B cell (primary cell): ENCODE measurements at regions not wholly inside any gene's neighbourhood (a gene's known extent, or its start where the extent isn't known, plus 50 kb on each side); places are given as distances from the start of the nearest gene placed in this dataset.

ENCODE experiments used
- ATAC-seq: fragments of 200-7000 bp; cut with Tn5 transposase; one replicate; pipeline ENCODE4 v1.10.0; 2021; ENCODE audit warnings: low read depth, mild to moderate bottlenecking, moderate number of reproducible peaks, moderate library complexity
- CTCF ChIA-PET: fragments of 350-600 bp; sonication (Branson Sonifier 250); formaldehyde crosslinking; loops from one replicate; lab custom pipeline; 2021; ENCODE audit warnings: antibody characterized with exemption, inconsistent platforms; lab: Charles Lee
- POLR2A ChIA-PET: fragments of 350-600 bp; sonication (Branson Sonifier 250); formaldehyde crosslinking; loops from one replicate; lab custom pipeline; 2021; ENCODE audit warnings: antibody characterized with exemption; lab: Charles Lee
- DNase-seq: peaks from one replicate; pipeline ENCODE4 v3.0.0; 2013
- H2AFZ ChIP-seq: 2 replicates; pipeline ENCODE4 v1.6.1; 2012; ENCODE audit warnings: mild to moderate bottlenecking, low read depth, low read length; ENCODE audit not compliant: insufficient read depth, poor library complexity, severe bottlenecking
- H3K27ac ChIP-seq, 2 donors: 1 replicate in 1 of 2; 2 replicates in 1 of 2; pipeline ENCODE4 v1.5.1; 2012 to 2013; ENCODE audit warnings: low read length in 2 of 2, mild to moderate bottlenecking in 2 of 2, moderate library complexity in 1 of 2
- H3K27me3 ChIP-seq, 4 experiments: fragments of 200-600 bp in 1 of 4; sonication (generic) in 1 of 4; replicated peaks in 1 of 4; 1 replicate in 2 of 4; 2 replicates in 2 of 4; pipeline versions ENCODE4 v1.6.1 to v1.7.0; 2013 to 2016; ENCODE audit warnings: low read length in 3 of 4, mild to moderate bottlenecking in 2 of 4, mixed read lengths in 1 of 4, moderate library complexity in 1 of 4; ENCODE audit not compliant: insufficient read depth in 4 of 4, control insufficient read depth in 3 of 4; ENCODE audit errors: control extremely low read depth in 1 of 4
- H3K36me3 ChIP-seq, 2 experiments: replicated peaks in 1 of 2; 1 replicate in 1 of 2; 2 replicates in 1 of 2; pipeline versions ENCODE4 v1.6.1 to v1.7.1; 2013; ENCODE audit warnings: low read length in 1 of 2; ENCODE audit not compliant: insufficient read depth in 2 of 2, control insufficient read depth in 1 of 2; ENCODE audit errors: control extremely low read depth in 1 of 2, extremely low read depth in 1 of 2
- H3K4me1 ChIP-seq, 2 donors: fragments of 200-600 bp in 1 of 2; sonication (generic) in 1 of 2; 1 replicate in 1 of 2; 2 replicates in 1 of 2; pipeline versions ENCODE4 v1.5.1 to v1.6.1; 2013 to 2017; ENCODE audit warnings: low read length in 2 of 2; ENCODE audit not compliant: control insufficient read depth in 2 of 2, insufficient read depth in 2 of 2
- H3K4me2 ChIP-seq: replicated peaks from 2 replicates; pipeline ENCODE3; 2012; ENCODE audit warnings: mild to moderate bottlenecking, low read depth, low read length; ENCODE audit not compliant: poor library complexity, severe bottlenecking
- H3K4me3 ChIP-seq, 5 experiments: fragments of 200-600 bp in 1 of 5; sonication (generic) in 1 of 5; 1 replicate in 3 of 5; 2 replicates in 2 of 5; pipeline versions ENCODE4 v1.5.1 to v1.7.0; 2011 to 2016; ENCODE audit warnings: low read length in 4 of 5, mild to moderate bottlenecking in 4 of 5, low read depth in 2 of 5, control low read depth in 1 of 5, moderate library complexity in 1 of 5; ENCODE audit not compliant: insufficient read depth in 1 of 5; ENCODE audit errors: control extremely low read depth in 1 of 5, extremely low read depth in 1 of 5
- H3K79me2 ChIP-seq: fragments of 200-600 bp; sonication (generic); one replicate; pipeline ENCODE4 v1.6.0; 2016; ENCODE audit warnings: low read length; ENCODE audit not compliant: control insufficient read depth, insufficient read depth
- H3K9ac ChIP-seq: fragments of 200-600 bp; sonication (generic); 2 replicates; pipeline ENCODE4 v1.6.1; 2017; ENCODE audit warnings: mild to moderate bottlenecking, low read length, moderate library complexity
- H3K9me3 ChIP-seq, 3 donors: one replicate each; pipeline versions ENCODE4 v1.6.1 to v1.7.1; 2013; ENCODE audit warnings: low read length in 2 of 3; ENCODE audit not compliant: control insufficient read depth in 2 of 3, insufficient read depth in 1 of 3; ENCODE audit errors: control extremely low read depth in 1 of 3
- H4K20me1 ChIP-seq: 2 replicates; pipeline ENCODE4 v1.6.0; 2012; ENCODE audit warnings: mild to moderate bottlenecking, low read length; ENCODE audit not compliant: insufficient read depth, control insufficient read depth, poor library complexity, severe bottlenecking
- H3K27ac Mint-ChIP-seq: one replicate; pipeline ENCODE4 v1.8.0; 2021; ENCODE audit warnings: mixed read lengths
- H3K27me3 Mint-ChIP-seq: one replicate; pipeline ENCODE4 v1.8.0; 2021; ENCODE audit warnings: mixed read lengths
- H3K4me1 Mint-ChIP-seq: one replicate; pipeline ENCODE4 v1.8.0; 2021; ENCODE audit warnings: mixed read lengths
- H3K4me3 Mint-ChIP-seq: one replicate; pipeline ENCODE4 v1.8.0; 2021; ENCODE audit warnings: mixed read lengths
- H3K9me3 Mint-ChIP-seq: one replicate; pipeline ENCODE4 v1.8.0; 2022; ENCODE audit warnings: mixed read lengths; ENCODE audit not compliant: insufficient read depth
- EZH2 ChIP-seq: IDR thresholded peaks from 2 replicates; pipeline ENCODE4 v1.6.1; 2012; ENCODE audit warnings: borderline replicate concordance, low read depth, mild to moderate bottlenecking, moderate library complexity, low read length; ENCODE audit not compliant: insufficient read depth, poor library complexity, severe bottlenecking
- WGBS: methylation state at CpG from one replicate; pipeline ENCODE4 v1.1.5; 2013; ENCODE audit warnings: missing lambda C conversion rate; ENCODE audit not compliant: insufficient coverage; 5-methylcytosine and 5-hydroxymethylcytosine counted together
- intact Hi-C: fragments of 100-400 bp; cut with micrococcal nuclease; formaldehyde crosslinking; loops from one replicate; pipeline ENCODE4 v1.10.0; 2022
- TF ChIP-seq, protein P1 (sequence below): fragments of 200-600 bp; IDR thresholded peaks from one replicate; pipeline ENCODE4 v1.8.0; 2022; ENCODE audit warnings: antibody characterized with exemption, mild to moderate bottlenecking

GRCh38 chr18:22728481-22729105 is 204.5 kb upstream of the RBBP8 start:
- no peaks in the 10 kb centered on the region for H3K4me1 Mint-ChIP-seq
- DNase-seq (no peak), ATAC-seq (no peak)
- H3K4me3 ChIP-seq = no peak overlapping the region
- H3K36me3 ChIP-seq = no peaks in the 10 kb centered on the region
- H3K27ac Mint-ChIP-seq = no peak overlapping the region
- no peaks in the 10 kb centered on the region for H3K9me3 ChIP-seq
- H3K27me3 ChIP-seq = peaks cover 0 to 2% (median under 1%) of the 10 kb centered on the region in 4 experiments
- H3K4me1 ChIP-seq = no peaks in the 10 kb centered on the region
- TF ChIP-seq, protein P1, sequence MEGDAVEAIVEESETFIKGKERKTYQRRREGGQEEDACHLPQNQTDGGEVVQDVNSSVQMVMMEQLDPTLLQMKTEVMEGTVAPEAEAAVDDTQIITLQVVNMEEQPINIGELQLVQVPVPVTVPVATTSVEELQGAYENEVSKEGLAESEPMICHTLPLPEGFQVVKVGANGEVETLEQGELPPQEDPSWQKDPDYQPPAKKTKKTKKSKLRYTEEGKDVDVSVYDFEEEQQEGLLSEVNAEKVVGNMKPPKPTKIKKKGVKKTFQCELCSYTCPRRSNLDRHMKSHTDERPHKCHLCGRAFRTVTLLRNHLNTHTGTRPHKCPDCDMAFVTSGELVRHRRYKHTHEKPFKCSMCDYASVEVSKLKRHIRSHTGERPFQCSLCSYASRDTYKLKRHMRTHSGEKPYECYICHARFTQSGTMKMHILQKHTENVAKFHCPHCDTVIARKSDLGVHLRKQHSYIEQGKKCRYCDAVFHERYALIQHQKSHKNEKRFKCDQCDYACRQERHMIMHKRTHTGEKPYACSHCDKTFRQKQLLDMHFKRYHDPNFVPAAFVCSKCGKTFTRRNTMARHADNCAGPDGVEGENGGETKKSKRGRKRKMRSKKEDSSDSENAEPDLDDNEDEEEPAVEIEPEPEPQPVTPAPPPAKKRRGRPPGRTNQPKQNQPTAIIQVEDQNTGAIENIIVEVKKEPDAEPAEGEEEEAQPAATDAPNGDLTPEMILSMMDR = no peak
- H3K9me3 Mint-ChIP-seq = no peaks in the 10 kb centered on the region
- no peaks in the 10 kb centered on the region for H3K79me2 ChIP-seq
- H3K4me2 ChIP-seq = no peak overlapping the region
- ChIA-PET POLR2A (no interaction called here), CTCF (no interaction called here)
- no peak overlapping the region for H3K27ac ChIP-seq
- H3K9ac ChIP-seq = no peak overlapping the region
- H2AFZ ChIP-seq = no peak overlapping the region
- H3K27me3 Mint-ChIP-seq = peaks cover 8% of the 10 kb centered on the region
- WGBS = no CpG with 5 or more reads among the region's 1 CpG
- H4K20me1 ChIP-seq = no peaks in the 10 kb centered on the region
- no peak overlapping the region for H3K4me3 Mint-ChIP-seq
- intact Hi-C loops = no loop called here

DNA sequence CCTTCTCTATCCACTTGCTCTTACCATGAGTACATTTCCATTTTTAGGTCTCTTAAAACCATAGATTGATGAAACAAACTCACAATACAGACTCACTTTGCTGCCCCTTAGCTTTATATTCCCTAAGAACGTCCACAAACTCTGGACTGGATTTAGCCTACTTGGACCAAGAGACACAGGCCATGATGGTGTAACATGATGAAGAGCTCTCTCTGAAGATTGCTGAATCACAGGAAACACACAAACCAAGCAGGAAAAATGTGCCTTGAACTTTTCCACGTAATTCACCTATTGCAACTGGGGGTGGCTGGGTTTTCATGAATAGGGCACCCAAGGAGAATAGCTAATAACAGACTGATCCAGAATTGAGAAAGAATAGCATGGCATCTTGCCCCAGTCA is 201.7 kb upstream of the RBBP8 start:
- H3K4me3 ChIP-seq = no peak overlapping the region
- H4K20me1 ChIP-seq = no peaks in the 10 kb centered on the region
- TF ChIP-seq EZH2 = no peak
- TF ChIP-seq, protein P1 = no peak
- POLR2A ChIA-PET = no interaction called here
- no peaks in the 10 kb centered on the region for H3K4me1 Mint-ChIP-seq
- no peaks in the 10 kb centered on the region for H3K79me2 ChIP-seq
- peaks cover 8% of the 10 kb centered on the region for H3K27me3 Mint-ChIP-seq
- intact Hi-C loops = no loop called here
- WGBS = no CpG with 5 or more reads among the region's 2 CpGs
- H3K27me3 ChIP-seq = peaks cover 0 to 2% (median under 1%) of the 10 kb centered on the region in 4 experiments
- no peak overlapping the region for H3K4me2 ChIP-seq
- ATAC-seq (no peak), DNase-seq (no peak)
- H2AFZ ChIP-seq = no peak overlapping the region
- H3K36me3 ChIP-seq = no peaks in the 10 kb centered on the region
- H3K9me3 Mint-ChIP-seq = no peaks in the 10 kb centered on the region
- H3K9me3 ChIP-seq = no peaks in the 10 kb centered on the region
- no peaks in the 10 kb centered on the region for H3K4me1 ChIP-seq
- no peak overlapping the region for H3K27ac ChIP-seq
- CTCF ChIA-PET = no interaction called here
- no peak overlapping the region for H3K9ac ChIP-seq
- no peak overlapping the region for H3K27ac Mint-ChIP-seq
- no peak overlapping the region for H3K4me3 Mint-ChIP-seq
